GM19240 (cell line): ENCODE measurements at regions not wholly inside any gene's neighbourhood (a gene's known extent, or its start where the extent isn't known, plus 50 kb on each side); places are given as distances from the start of the nearest gene placed in this dataset.
"Not testable (repeated sequence)": the region's sequence is repeated elsewhere in the genome, so short reads cannot be mapped to it uniquely, and the experiment has no call there.

Source experiments
- DNase-seq: peaks from one replicate; pipeline ENCODE4 v3.0.0; 2011; ENCODE audit warnings: low spot score; ENCODE audit not compliant: insufficient read length

- no peak for DNase-seq
Measured at GRCh38 chr6:170198298-170198697, 92.6 kb downstream of the DLL1 start.

GRCh38 chr6:170193326-170193821 lies 97.5 kb downstream of the DLL1 start:
- DNase-seq = no peak

GRCh38 chr6:170192905-170193304 lies 98.0 kb downstream of the DLL1 start:
- DNase-seq = no peak

- not testable (repeated sequence) for DNase-seq
Measured at GRCh38 chr6:170192101-170192500, 98.8 kb downstream of the DLL1 start.

- DNase-seq = no peak
Measured at GRCh38 chr6:170190046-170190445, 100.8 kb downstream of the DLL1 start.

GRCh38 chr6:170189236-170189635 lies 101.6 kb downstream of the DLL1 start:
- no peak for DNase-seq

GRCh38 chr6:170188571-170189001 lies 102.3 kb downstream of the DLL1 start:
- DNase-seq = no peak

GRCh38 chr6:170187669-170188566 lies 103.0 kb downstream of the DLL1 start:
- no peak for DNase-seq

- no peak for DNase-seq
Measured at GRCh38 chr6:170186941-170187668, 103.8 kb downstream of the DLL1 start.

- no peak for DNase-seq
Measured at GRCh38 chr6:170186006-170186935, 104.6 kb downstream of the DLL1 start.

- no peak for DNase-seq
Measured at GRCh38 chr6:170185175-170185978, 105.5 kb downstream of the DLL1 start.

- no peak for DNase-seq
Measured at GRCh38 chr6:170184316-170184715, 106.6 kb downstream of the DLL1 start.

GRCh38 chr6:170183521-170183920 lies 107.4 kb downstream of the DLL1 start:
- DNase-seq = no peak

GRCh38 chr6:170182781-170183120 lies 108.1 kb downstream of the DLL1 start:
- no peak for DNase-seq

- DNase-seq = no peak
Measured at GRCh38 chr6:170182093-170182780, 108.6 kb downstream of the DLL1 start.

GRCh38 chr6:170181338-170181690 lies 109.6 kb downstream of the DLL1 start:
- no peak for DNase-seq

GRCh38 chr6:170180671-170181337 lies 110.1 kb downstream of the DLL1 start:
- no peak for DNase-seq

GRCh38 chr6:170179616-170180324 lies 111.1 kb downstream of the DLL1 start:
- no peak for DNase-seq
